Thyroid gland (tissue), 4 donors: ENCODE measurements at regions not wholly inside any gene's neighbourhood (a gene's known extent, or its start where the extent isn't known, plus 50 kb on each side); places are given as distances from the start of the nearest gene placed in this dataset.

Source experiments
- CTCF ChIP-seq, 6 experiments: fragments of 200-600 bp in 3 of 6; fragments of 450-650 bp in 3 of 6; sonication (generic) in 3 of 6; IDR thresholded peaks; one replicate each; pipeline ENCODE4 v1.5.1; 2016 to 2019; ENCODE audit warnings: antibody characterized with exemption in 6 of 6, mild to moderate bottlenecking in 2 of 6, inconsistent platforms in 1 of 6, moderate library complexity in 1 of 6
- POLR2A ChIP-seq, 2 donors: fragments of 450-650 bp; IDR thresholded peaks; one replicate each; pipeline ENCODE4 v1.6.1; 2017; ENCODE audit warnings: antibody characterized with exemption in 2 of 2, mild to moderate bottlenecking in 2 of 2, moderate library complexity in 1 of 2

- TF ChIP-seq CTCF (IDR thresholded peaks at IDR 0.05) (peak in 3 of 6 experiments; percentile 32 to 48 (median 46)), POLR2A (IDR thresholded peaks at IDR 0.05) (no peak)
These were observed 146.3 kb downstream of the CAND1 start for GRCh38 chr12:67415473-67415872.
